ENCODE measurements at regions not wholly inside any gene's neighbourhood (a gene's known extent, or its start where the extent isn't known, plus 50 kb on each side); places are given as distances from the start of the nearest gene placed in this dataset.
"Not testable (repeated sequence)": the region's sequence is repeated elsewhere in the genome, so short reads cannot be mapped to it uniquely, and the experiment has no call there.

DNA sequence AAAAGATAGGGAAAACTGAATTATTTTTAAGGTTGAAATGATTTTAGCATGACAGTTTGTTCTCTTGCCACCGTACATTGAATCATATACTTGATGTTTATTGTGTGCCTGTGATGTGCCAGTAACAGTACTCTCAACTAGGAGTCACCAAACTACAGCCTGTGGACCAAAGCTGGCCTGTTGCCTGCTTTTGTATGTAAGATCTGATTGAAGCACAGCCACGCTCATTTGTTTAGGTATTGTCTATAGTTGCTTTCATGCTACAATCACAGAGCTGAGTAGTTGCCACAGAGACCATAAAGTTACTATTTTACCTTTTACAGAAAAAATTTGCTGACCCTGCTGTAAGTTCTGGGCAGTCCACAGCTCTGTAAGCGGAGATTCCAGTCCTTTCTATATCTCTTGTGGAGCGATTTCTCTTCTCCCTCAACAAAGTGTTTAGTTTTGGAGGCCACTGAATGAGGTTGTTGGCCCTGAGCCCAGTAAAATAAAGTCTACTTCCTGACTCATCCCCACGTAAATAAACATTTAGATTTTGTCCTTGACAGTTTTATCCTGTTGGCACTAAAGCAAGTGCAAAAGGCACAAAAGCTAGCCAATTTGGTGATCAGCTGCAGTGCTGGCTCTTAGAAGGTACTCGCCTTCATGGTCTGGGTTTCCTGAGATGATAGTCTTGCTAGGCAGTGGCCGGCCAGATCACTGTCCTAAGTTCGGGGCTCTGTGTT, 180.2 kb upstream of the ZNF92 start:
- ATAC-seq; H3K9me3 Mint-ChIP-seq; H3K36me3 ChIP-seq (ENCODE audit: control insufficient read depth in 2 of 3, insufficient read depth in 3 of 3, low read length in 3 of 3); H3K4me1 Mint-ChIP-seq; H3K9me3 ChIP-seq (ENCODE audit: control insufficient read depth in 2 of 3, low read length in 3 of 3); H3K4me3 Mint-ChIP-seq; H3K27me3 ChIP-seq (ENCODE audit: control insufficient read depth in 2 of 2, insufficient read depth in 2 of 2, low read length in 2 of 2); H3K4me1 ChIP-seq (ENCODE audit: control insufficient read depth in 2 of 2, insufficient read depth in 2 of 2, low read length in 2 of 2); intact Hi-C loops (cut with micrococcal nuclease); POLR2A ChIA-PET; H3K36me3 Mint-ChIP-seq; H3K27ac ChIP-seq (ENCODE audit: low read depth, low read length); H3K4me3 ChIP-seq (ENCODE audit: low read length); H3K27me3 Mint-ChIP-seq; H3K27ac Mint-ChIP-seq; CTCF ChIA-PET; DNase-seq: not testable (repeated sequence)

DNA sequence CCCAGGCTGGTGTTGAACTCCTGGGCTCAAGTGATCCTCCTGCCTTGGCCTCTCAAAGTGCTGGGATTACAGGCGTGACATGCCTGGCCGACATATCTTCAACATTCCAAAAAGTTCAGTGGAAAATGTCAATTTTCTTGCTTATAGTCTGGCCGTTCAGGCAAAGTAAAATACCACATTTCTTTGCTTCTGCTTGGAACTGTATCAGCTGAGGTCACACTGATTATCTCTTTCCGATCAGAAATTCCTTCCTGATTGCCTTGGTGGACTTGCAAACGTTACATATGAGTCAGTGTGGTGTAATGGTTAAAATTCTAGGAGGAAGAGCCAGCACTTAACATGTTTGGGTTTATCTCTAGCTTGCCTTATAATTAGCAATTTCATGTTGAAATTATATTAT, 170.6 kb upstream of the ERV3-1 start:
- H3K36me3 ChIP-seq (ENCODE audit: control insufficient read depth in 2 of 3, insufficient read depth in 3 of 3, low read length in 3 of 3), result not testable (repeated sequence)

DNA sequence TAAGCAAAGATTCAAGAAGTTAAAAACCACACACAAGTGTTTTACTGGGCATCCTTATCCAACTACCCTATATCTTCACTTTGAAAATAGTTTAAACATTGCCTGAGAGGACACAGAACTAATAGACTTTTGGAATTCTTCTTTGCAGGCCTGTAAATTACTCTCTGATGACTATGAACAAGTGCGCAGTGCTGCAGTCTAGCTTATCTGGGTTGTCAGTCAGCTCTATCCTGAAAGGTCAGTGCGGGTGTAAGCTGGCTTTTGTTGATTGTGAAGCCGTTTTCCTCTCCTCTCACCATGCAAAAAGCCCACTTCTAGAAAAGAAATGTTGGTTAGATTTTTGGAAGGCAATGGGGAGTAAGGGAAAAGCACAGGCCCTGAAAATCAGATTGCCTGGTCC, 143.6 kb upstream of the ERV3-1 start:
- H3K27ac ChIP-seq (ENCODE audit: low read depth, low read length); H3K4me3 ChIP-seq (ENCODE audit: low read length); H3K4me1 Mint-ChIP-seq; DNase-seq; H3K36me3 ChIP-seq (ENCODE audit: control insufficient read depth in 2 of 3, insufficient read depth in 3 of 3, low read length in 3 of 3); H3K4me1 ChIP-seq (ENCODE audit: control insufficient read depth in 2 of 2, insufficient read depth in 2 of 2, low read length in 2 of 2); intact Hi-C loops (cut with micrococcal nuclease); H3K27me3 Mint-ChIP-seq; H3K9me3 Mint-ChIP-seq; POLR2A ChIA-PET; H3K27ac Mint-ChIP-seq; CTCF ChIA-PET; ATAC-seq; H3K9me3 ChIP-seq (ENCODE audit: control insufficient read depth in 2 of 3, low read length in 3 of 3); H3K4me3 Mint-ChIP-seq; H3K27me3 ChIP-seq (ENCODE audit: control insufficient read depth in 2 of 2, insufficient read depth in 2 of 2, low read length in 2 of 2); H3K36me3 Mint-ChIP-seq: not testable (repeated sequence)

More for the DNA sequence above, 170.6 kb upstream of the ERV3-1 start:
- H3K9me3 ChIP-seq (ENCODE audit: control insufficient read depth in 2 of 3, low read length in 3 of 3); ATAC-seq; H3K4me3 Mint-ChIP-seq; H3K36me3 Mint-ChIP-seq; H3K27ac ChIP-seq (ENCODE audit: low read depth, low read length); CTCF ChIA-PET; H3K27me3 ChIP-seq (ENCODE audit: control insufficient read depth in 2 of 2, insufficient read depth in 2 of 2, low read length in 2 of 2); H3K9me3 Mint-ChIP-seq; H3K4me3 ChIP-seq (ENCODE audit: low read length); DNase-seq; H3K4me1 ChIP-seq (ENCODE audit: control insufficient read depth in 2 of 2, insufficient read depth in 2 of 2, low read length in 2 of 2); H3K4me1 Mint-ChIP-seq; intact Hi-C loops (cut with micrococcal nuclease); H3K27me3 Mint-ChIP-seq; H3K27ac Mint-ChIP-seq; POLR2A ChIA-PET: not testable (repeated sequence)

DNA sequence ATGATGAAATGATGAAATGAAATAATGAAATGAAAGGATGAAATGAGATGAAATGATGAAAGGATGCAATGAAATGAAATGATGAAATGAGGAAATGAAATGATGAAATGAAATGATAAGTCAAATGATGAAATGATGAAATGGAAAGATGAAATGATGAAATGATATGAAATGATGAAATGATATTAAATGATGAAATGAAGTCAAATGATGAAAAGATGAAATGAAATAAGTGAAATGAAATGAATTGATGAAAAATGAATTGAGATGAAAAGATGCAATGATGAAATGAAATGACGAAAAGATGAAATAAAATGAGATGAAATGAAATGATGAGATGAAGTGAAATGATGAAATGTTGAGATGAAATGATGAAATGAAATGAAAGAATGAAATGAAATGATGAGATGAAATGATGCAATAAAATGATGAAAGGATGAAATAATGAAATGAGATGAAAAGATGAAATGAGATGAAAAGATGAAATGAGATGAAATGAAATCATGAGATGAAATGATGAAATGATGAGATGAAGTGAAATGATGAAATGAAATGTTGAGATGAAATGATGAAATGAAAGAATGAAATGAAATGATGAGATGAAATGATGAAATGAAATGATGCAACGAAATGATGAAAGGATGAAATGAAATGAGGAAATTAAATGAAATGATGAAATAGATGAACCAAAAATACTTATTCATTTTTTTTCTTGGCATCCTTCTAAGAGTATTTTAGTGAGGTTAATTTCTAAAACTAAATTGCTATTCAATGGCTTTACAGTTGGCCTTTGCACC, 139.8 kb upstream of the ERV3-1 start:
- H3K27ac ChIP-seq (ENCODE audit: low read depth, low read length); intact Hi-C loops (cut with micrococcal nuclease); CTCF ChIA-PET; H3K27me3 Mint-ChIP-seq; H3K4me3 ChIP-seq (ENCODE audit: low read length); H3K36me3 ChIP-seq (ENCODE audit: control insufficient read depth in 2 of 3, insufficient read depth in 3 of 3, low read length in 3 of 3); POLR2A ChIA-PET; H3K4me3 Mint-ChIP-seq; H3K9me3 ChIP-seq (ENCODE audit: control insufficient read depth in 2 of 3, low read length in 3 of 3); H3K36me3 Mint-ChIP-seq; H3K27me3 ChIP-seq (ENCODE audit: control insufficient read depth in 2 of 2, insufficient read depth in 2 of 2, low read length in 2 of 2); H3K9me3 Mint-ChIP-seq; DNase-seq; ATAC-seq; H3K27ac Mint-ChIP-seq; H3K4me1 ChIP-seq (ENCODE audit: control insufficient read depth in 2 of 2, insufficient read depth in 2 of 2, low read length in 2 of 2); H3K4me1 Mint-ChIP-seq: not testable (repeated sequence)

DNA sequence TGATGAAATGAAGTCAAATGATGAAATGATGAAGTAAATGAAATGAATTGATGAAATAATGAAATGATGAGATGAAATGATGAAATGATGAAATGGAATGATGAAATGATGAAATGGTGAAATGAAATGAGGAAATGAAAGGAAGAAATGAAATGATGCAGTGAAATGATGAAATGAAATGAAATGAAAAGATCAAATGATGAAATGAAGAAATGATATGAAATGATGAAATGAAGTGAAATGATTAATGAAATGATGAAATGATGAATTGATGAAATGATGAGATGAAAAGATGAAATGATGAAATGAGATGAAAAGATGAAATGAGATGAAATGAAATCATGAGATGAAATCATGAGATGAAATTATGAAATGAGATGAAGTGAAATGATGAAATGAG, 139.2 kb upstream of the ERV3-1 start:
- H3K4me3 ChIP-seq (ENCODE audit: low read length); H3K36me3 ChIP-seq (ENCODE audit: control insufficient read depth in 2 of 3, insufficient read depth in 3 of 3, low read length in 3 of 3); H3K27ac ChIP-seq (ENCODE audit: low read depth, low read length); H3K9me3 ChIP-seq (ENCODE audit: control insufficient read depth in 2 of 3, low read length in 3 of 3); H3K4me3 Mint-ChIP-seq; H3K4me1 ChIP-seq (ENCODE audit: control insufficient read depth in 2 of 2, insufficient read depth in 2 of 2, low read length in 2 of 2); H3K27ac Mint-ChIP-seq; H3K27me3 ChIP-seq (ENCODE audit: control insufficient read depth in 2 of 2, insufficient read depth in 2 of 2, low read length in 2 of 2); DNase-seq; POLR2A ChIA-PET; ATAC-seq; H3K27me3 Mint-ChIP-seq; H3K4me1 Mint-ChIP-seq; intact Hi-C loops (cut with micrococcal nuclease); CTCF ChIA-PET; H3K36me3 Mint-ChIP-seq; H3K9me3 Mint-ChIP-seq: not testable (repeated sequence)

DNA sequence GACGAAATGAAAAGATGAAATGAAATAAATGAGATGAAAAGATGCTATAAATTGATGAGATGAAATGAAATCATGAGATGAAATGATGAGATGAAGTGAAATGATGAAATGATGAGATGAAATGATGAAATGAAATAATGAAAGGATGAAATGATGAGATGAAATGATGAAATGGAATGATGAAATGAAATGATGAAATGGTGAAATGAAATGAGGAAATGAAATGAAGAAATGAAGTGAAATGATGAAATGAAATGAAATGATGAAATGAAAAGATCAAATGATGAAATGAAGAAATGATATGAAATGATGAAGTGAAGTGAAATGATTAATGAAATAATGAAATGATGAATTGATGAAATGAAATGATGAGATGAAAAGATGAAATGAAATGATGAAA, 138.5 kb upstream of the ERV3-1 start:
- ATAC-seq; H3K4me1 Mint-ChIP-seq; H3K9me3 Mint-ChIP-seq; H3K9me3 ChIP-seq (ENCODE audit: control insufficient read depth in 2 of 3, low read length in 3 of 3); intact Hi-C loops (cut with micrococcal nuclease); H3K36me3 Mint-ChIP-seq; H3K27me3 ChIP-seq (ENCODE audit: control insufficient read depth in 2 of 2, insufficient read depth in 2 of 2, low read length in 2 of 2); H3K36me3 ChIP-seq (ENCODE audit: control insufficient read depth in 2 of 3, insufficient read depth in 3 of 3, low read length in 3 of 3); CTCF ChIA-PET; POLR2A ChIA-PET; H3K27ac ChIP-seq (ENCODE audit: low read depth, low read length); H3K27ac Mint-ChIP-seq; H3K4me3 ChIP-seq (ENCODE audit: low read length); DNase-seq; H3K27me3 Mint-ChIP-seq; H3K4me3 Mint-ChIP-seq; H3K4me1 ChIP-seq (ENCODE audit: control insufficient read depth in 2 of 2, insufficient read depth in 2 of 2, low read length in 2 of 2): not testable (repeated sequence)

DNA sequence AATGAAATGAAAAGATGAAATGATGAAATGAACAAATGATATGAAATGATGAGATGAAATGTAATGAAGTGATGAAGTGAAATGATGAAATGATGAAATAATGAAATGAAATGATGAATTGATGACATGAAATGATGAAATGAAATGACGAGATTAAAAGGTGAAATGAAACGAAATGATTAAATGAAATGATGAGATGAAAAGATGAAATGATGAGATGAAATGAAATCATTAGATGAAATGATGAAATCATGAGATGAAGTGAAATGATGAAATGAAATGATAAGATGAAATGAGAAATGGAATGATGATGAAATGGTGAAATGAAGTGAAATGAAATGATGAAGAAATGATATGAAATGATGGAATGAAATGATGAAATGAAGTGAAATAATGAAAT, 138.1 kb upstream of the ERV3-1 start:
- H3K27ac Mint-ChIP-seq; H3K36me3 ChIP-seq (ENCODE audit: control insufficient read depth in 2 of 3, insufficient read depth in 3 of 3, low read length in 3 of 3); DNase-seq; H3K4me1 Mint-ChIP-seq; ATAC-seq; H3K9me3 ChIP-seq (ENCODE audit: control insufficient read depth in 2 of 3, low read length in 3 of 3); CTCF ChIA-PET; H3K27me3 Mint-ChIP-seq; intact Hi-C loops (cut with micrococcal nuclease); H3K4me3 Mint-ChIP-seq; H3K9me3 Mint-ChIP-seq; H3K27ac ChIP-seq (ENCODE audit: low read depth, low read length); POLR2A ChIA-PET; H3K4me1 ChIP-seq (ENCODE audit: control insufficient read depth in 2 of 2, insufficient read depth in 2 of 2, low read length in 2 of 2); H3K27me3 ChIP-seq (ENCODE audit: control insufficient read depth in 2 of 2, insufficient read depth in 2 of 2, low read length in 2 of 2); H3K36me3 Mint-ChIP-seq; H3K4me3 ChIP-seq (ENCODE audit: low read length): not testable (repeated sequence)

Data from naive thymus-derived CD4-positive, alpha-beta T cell (primary cell).